GM12864 (cell line): ENCODE measurements at regions not wholly inside any gene's neighbourhood (a gene's known extent, or its start where the extent isn't known, plus 50 kb on each side); places are given as distances from the start of the nearest gene placed in this dataset.
A peak's percentile ranks its signal among the peaks of the same experiment; 100 is the strongest.
"Not testable (repeated sequence)": the region's sequence is repeated elsewhere in the genome, so short reads cannot be mapped to it uniquely, and the experiment has no call there.

Source experiments
- DNase-seq: peaks from one replicate; pipeline ENCODE4 v3.0.0-alpha.2; 2011; ENCODE audit warnings: low read depth
- H3K4me3 ChIP-seq: 2 replicates; pipeline ENCODE4 v1.5.1; 2011; ENCODE audit warnings: mild to moderate bottlenecking, low read depth, low read length, control low read depth
- TF ChIP-seq, protein P1 (sequence below): IDR thresholded peaks from 2 replicates; pipeline ENCODE4 v1.5.1; 2011; ENCODE audit warnings: low read depth, mild to moderate bottlenecking, moderate library complexity, low read length, control low read depth, inconsistent platforms; ENCODE audit errors: missing control alignments

DNA sequence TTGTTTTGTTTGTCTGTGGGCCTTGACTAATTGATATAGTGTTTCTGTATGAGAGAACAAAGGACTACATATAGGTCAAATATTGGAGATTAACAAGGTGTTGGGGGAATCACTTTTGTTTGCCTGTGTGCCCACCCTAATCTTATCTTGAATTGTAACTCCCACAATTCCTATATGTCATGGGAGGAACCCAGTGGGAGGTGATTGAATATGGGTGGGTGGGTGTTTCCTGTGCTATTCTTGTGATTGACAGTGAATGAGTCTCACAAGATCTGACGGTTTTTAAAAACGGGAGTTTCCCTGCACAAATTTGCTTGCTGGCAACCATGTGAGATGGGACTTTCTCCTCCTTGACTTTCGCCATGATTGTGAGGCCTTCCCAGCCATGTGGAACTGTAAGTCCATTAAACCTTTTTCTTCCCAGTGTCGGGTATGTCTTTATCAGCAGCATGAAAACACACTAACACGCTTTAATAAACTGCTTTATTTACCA, 64.9 kb upstream of the HSPB3 start:
- peak; percentile 8 for DNase-seq
- TF ChIP-seq, protein P1, sequence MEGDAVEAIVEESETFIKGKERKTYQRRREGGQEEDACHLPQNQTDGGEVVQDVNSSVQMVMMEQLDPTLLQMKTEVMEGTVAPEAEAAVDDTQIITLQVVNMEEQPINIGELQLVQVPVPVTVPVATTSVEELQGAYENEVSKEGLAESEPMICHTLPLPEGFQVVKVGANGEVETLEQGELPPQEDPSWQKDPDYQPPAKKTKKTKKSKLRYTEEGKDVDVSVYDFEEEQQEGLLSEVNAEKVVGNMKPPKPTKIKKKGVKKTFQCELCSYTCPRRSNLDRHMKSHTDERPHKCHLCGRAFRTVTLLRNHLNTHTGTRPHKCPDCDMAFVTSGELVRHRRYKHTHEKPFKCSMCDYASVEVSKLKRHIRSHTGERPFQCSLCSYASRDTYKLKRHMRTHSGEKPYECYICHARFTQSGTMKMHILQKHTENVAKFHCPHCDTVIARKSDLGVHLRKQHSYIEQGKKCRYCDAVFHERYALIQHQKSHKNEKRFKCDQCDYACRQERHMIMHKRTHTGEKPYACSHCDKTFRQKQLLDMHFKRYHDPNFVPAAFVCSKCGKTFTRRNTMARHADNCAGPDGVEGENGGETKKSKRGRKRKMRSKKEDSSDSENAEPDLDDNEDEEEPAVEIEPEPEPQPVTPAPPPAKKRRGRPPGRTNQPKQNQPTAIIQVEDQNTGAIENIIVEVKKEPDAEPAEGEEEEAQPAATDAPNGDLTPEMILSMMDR: no peak
- H3K4me3 ChIP-seq: no peak overlapping the region

GRCh38 chr5:54390015-54390414, 65.5 kb upstream of the HSPB3 start:
- H3K4me3 ChIP-seq: no peak overlapping the region
- TF ChIP-seq, protein P1: no peak
- no peak for DNase-seq

DNA sequence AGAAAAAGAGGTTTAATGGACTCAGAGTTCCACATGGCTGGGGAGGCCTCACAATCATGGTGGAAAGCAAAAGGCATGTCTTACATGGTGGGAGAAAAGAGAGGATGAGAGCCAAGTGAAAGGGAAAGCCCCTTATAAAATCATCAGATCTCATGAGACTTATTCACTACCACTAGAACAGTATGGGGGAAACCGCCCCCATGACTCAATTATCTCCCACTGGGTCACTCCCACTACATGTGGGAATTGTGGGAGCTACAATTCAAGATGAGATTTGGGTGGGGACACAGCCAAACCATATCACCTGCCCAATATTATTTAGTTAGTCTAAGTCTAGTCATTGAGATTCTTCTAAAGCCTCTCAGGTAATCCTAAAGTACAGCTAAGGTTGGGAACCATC, 66.1 kb upstream of the HSPB3 start:
- DNase-seq, H3K4me3 ChIP-seq: not testable (repeated sequence)

- DNase-seq: no peak
- no peak overlapping the region for H3K4me3 ChIP-seq
- TF ChIP-seq, protein P1: no peak
These were observed 66.7 kb upstream of the HSPB3 start for GRCh38 chr5:54388811-54389210.

- no peak for DNase-seq
- TF ChIP-seq, protein P1: no peak
- no peak overlapping the region for H3K4me3 ChIP-seq
These were observed 67.1 kb upstream of the HSPB3 start for GRCh38 chr5:54388409-54388808.

DNA sequence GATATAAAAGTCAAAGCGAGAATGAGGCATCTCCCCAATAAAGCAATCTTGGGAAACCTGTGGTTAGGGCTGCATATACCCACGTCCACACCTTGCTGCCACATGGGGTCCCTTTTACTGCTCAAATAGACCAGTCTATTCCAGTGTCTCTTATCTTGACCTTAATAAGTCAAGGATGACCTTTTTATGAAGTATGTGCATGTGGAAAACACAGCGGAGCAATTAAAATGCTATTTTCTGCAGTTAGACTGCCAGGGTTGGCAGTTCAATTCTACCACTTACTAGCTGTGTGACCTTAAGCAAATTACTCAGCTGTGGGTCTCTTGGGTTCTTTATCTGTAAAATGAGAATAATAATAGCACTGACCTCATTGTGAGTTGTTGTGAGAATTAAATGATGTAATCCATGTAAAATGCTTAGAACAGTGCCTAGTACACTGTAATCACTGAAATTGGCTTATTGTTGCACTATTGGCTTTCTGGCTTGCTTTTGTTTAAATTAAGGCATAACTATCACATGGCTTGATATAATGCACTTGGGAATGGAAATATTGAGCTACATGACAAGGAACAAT, 67.8 kb upstream of the HSPB3 start:
- H3K4me3 ChIP-seq: no peak overlapping the region
- no peak for DNase-seq
- TF ChIP-seq, protein P1: no peak

- TF ChIP-seq, protein P1: no peak
- H3K4me3 ChIP-seq: no peak overlapping the region
- DNase-seq: no peak
These were observed 68.5 kb upstream of the HSPB3 start for GRCh38 chr5:54387031-54387430.
